Left forelimb (tissue), 1 donor: ENCODE measurements at regions not wholly inside any gene's neighbourhood (a gene's known extent, or its start where the extent isn't known, plus 50 kb on each side); places are given as distances from the start of the nearest gene placed in this dataset.
"Not testable (repeated sequence)": the region's sequence is repeated elsewhere in the genome, so short reads cannot be mapped to it uniquely, and the experiment has no call there.

Experiments
- DNase-seq: peaks from one replicate; pipeline ENCODE4 v3.0.0-alpha.2; 2018; ENCODE audit warnings: low spot score

DNA sequence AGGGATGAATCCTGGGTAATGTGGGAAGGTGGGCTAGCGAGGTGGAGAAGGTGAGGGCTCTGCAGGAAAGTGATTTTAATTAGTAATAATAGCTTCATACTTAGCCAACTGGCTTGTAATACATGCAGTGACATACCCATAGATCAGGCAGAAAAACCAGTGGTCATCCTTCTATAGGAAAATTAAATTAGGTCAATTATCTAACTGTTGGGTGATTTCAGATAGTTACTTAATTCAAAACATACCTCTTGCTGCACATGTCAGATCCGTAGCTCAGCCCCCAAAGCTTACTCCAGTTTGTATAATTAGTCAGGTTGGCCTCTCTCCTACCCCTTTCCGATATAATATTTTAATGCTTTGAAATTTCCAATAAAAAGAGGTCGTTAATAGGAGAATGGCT is 137.0 kb downstream of the TMEM114 start:
- no peak for DNase-seq

- no peak for DNase-seq
Measured at GRCh38 chr16:8452941-8453340, 137.4 kb downstream of the TMEM114 start.

DNA sequence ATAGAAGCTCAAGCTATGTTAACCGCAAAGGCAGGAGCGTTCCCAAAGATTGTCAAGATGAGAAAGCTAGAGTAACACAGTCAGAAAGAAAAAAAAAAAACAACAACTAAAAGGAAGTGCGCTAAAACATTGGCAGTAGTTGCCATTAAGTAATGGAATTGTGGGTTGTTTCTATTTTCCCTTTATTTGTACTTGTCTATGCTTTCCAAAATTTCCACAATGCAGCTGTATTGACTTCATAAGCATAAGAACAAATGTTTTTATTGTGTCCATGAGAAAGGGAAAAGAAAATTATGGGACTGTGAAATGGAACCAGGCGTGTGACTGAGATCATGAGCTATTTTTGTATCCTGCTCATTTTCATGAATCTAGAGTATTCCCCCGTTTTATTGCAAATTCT is 153.4 kb downstream of the TMEM114 start:
- no peak for DNase-seq

DNA sequence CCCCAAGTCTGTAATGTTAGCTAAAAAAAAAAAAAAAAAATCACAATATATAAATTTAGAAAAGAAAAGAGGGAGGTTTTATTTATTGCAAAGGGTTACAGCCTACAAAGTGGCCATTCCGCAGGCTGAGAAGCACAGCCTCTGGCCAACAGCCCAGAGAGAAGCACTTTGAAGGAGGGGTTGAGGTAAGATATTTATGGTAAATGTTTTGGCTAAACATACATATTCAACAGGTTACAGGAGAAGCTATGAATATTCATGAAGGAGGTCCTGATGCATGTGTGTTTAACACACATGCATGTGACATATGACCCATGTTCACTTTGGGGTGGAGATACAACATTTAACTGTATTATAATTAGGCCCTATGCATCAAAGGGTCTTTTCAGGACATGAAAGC is 158.5 kb downstream of the TMEM114 start:
- no peak for DNase-seq

DNA sequence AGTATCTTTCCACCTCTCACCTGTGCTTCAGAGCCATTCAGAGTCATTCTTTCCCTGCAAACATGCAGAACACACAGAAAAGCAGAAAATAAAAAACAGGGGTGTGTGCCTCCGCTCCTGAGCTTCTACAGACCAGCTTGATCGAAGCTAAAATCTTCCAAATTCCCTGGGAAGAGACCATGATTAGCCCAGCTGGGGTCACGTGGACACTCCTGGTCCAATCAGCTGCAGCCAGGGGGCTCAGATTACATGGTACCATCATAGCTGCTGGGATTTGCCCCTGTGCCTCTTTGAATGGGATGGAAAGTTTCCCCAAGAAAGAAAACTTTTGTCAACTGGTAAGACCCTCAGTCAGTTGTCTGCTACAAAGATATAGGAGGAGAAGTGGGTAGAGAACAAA is 159.9 kb downstream of the TMEM114 start:
- no peak for DNase-seq

DNA sequence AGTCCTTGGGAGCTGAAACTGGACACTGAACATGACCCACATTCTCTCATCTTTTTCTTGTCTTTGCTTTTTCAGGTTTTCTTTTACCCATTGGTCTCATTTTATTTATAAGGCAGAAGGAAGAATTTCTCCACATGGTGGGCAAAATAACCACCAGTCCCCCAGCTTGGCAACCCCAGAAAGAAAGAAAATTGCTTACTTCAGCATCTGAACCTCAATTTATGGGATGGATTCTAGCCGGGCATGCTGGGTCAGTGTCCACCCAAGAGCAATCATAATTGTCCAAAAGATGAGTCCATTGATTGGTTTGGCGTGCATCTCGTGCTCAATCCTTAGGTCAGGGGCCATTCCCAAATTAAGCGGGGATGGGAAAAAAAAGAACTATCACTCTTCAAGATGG is 163.7 kb downstream of the TMEM114 start:
- DNase-seq = no peak

- DNase-seq = no peak
Measured at GRCh38 chr16:8417145-8417544, 173.2 kb downstream of the TMEM114 start.

GRCh38 chr16:8408855-8409567 is 181.3 kb downstream of the TMEM114 start:
- DNase-seq = no peak

GRCh38 chr16:8407351-8407750 is 183.0 kb downstream of the TMEM114 start:
- DNase-seq = no peak

DNA sequence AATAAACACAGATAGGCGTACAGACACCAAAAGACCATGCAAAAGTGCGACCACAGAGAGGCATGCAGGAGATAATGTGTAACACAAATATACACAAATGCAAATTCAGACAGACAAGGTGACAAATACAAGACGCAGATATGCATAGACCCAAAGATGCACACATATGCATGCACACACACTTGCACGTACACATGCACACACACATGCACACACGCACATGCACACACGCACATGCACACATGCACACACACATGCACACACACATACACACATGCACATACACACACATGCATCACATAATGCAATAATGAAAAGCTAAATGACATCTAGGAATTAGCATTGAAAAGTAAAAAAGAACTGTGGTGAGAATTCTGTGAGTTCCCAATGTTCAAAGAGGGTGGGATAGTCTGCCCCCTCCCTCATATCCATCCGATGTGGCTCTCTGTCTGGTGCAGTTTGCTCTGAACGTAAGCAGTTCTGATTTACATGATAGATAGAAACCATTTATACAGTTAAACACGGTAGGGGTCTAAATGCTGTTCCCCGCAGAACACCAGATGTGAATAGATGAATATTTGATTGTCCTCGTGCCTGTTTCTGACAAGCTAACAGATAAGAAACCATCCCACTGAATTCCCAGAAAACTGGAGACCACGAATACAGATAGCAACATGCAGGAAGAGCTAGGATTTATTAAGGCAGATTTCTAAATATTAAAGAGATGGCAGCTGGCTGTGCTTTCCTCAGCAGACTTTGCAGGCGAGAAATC is 186.1 kb downstream of the TMEM114 start:
- no peak for DNase-seq

DNA sequence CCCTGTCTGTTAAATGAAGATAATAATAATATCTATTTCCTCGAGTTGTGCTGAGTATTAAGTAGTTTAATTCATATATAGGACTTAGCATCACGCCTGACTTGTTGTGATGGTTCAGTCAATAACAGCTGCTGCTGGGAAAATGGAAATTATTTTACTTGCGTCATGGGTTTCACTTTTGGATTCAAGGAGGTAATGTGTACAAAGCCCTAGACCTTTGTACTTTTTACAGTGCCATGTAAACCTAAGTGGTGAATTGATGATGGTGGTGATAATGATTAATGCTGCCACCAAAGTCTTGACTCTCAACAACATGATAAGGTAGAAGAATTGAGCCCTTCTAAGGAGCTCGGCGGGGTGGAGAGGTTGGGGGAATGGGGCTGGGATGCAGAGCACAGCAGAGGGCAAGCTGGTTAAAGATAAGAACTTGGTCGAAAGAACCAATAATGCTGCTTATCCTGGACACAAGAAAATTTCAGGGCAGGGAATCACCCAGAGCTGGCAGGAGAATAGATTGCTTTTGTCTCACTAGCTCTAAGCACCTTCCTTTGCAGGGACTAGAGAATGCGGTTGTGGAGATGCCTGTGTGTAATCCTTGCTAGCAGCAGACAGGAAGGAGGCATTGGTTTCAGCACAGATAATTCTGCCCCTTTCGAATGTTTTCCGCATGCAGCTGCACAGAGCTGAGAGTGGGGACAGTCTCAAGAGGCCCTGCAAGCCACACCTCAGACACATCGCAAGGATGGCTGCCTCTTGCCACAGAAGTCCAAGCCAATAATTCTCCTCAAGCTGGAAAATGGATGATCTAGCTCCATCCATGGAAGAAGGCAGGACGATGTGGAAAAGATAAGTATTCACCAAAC is 187.1 kb downstream of the TMEM114 start:
- no peak for DNase-seq

GRCh38 chr16:8400683-8401082 is 189.6 kb downstream of the TMEM114 start:
- DNase-seq = not testable (repeated sequence)

GRCh38 chr16:8398548-8398947 is 191.8 kb downstream of the TMEM114 start:
- DNase-seq = no peak

DNA sequence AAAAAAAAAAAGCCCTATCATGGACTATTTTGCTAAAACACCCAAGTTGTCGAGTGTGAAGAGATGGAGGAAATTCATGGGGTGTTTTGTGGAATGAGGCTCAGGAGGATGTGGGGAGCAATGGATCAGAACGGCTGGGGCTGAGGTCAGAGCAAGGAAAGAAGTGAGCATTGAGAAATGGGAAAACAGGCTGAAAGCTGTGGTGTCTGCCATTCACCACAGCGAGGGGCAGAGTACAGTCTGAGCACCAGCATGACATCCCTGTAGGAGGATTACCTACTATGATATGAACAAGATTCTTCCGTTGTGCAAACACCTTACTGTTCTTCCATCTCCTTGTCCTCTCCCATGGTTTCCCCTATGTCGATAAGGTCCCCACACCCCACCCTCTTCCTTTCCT is 193.1 kb downstream of the TMEM114 start:
- no peak for DNase-seq

DNA sequence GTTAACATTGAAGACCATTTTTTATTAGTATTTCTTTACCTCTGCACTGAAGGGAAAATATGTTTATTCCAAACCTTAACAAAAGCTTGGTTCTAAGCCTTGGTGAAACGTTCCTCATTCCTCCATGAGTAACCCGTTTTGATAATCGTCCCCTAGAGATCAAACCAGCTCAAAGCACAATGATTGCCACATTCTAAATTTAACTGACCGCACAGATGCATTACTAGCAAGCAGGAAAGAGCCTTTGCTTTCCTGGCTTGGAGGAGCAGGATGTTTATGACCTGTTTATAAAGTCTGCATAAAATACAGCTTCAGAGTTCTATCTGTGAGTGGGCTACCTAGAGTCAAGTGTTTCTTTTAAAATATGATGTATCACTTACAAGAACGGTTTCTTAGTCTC is 193.8 kb downstream of the TMEM114 start:
- DNase-seq = no peak

DNA sequence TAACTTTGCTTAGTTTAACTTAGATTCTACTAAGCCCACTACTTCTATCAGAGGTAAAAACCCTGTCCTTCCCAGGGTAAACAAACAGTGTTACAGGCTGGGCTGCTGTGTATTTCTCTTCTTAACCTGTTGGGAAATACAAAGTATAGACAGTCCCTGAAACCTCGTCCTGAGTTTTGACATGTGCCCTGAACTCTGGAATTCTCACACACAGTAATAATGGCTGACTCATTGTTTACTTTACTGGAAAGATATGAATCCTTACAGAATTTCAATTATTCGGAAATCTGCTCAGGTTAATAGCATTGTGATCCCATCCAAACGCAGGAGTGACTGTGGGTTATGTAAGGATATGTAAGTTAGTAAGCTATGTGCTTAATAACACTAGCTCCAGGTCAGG is 199.1 kb downstream of the TMEM114 start:
- no peak for DNase-seq

GRCh38 chr16:8388684-8389083 is 201.6 kb downstream of the TMEM114 start:
- no peak for DNase-seq

DNA sequence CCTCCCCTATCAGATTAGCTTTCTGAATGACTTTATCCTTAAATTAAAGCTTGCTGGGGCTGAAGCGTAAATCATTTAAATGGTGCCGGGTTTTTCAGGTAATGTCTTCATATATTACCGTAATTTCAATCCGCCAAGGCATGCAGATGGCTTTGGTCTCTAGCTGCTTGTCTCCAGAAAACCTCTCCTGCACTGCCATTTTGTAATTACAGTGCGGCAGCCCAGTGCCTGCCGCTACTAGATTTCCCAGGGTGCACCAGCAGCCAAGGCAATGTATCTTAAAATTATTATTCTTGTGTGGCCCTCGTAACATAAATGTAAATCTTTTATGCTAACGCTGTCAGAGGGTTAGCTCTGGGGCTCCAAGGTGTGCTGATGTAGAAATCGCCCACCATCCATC is 208.5 kb downstream of the TMEM114 start:
- DNase-seq = no peak

DNA sequence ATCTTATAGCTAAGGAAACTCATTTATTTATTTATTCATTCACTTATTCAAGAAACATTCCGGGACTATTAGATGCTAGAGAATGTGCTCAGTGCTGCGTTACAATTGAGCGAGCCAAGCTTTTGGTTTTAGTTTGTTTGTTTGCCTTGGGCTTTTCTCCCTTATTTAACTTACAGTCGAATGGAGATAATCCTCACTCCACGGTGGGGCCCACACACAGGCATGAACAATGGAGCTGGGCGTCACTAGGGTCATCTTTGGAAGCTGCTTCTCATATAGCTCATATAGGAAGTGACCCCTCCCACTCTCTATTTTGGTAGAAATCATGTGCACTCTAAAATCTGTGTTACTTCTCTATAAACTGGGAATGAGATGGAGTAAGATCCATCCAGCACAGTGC is 210.0 kb downstream of the TMEM114 start:
- no peak for DNase-seq

- DNase-seq = no peak
Measured at GRCh38 chr16:8377864-8378263, 212.4 kb downstream of the TMEM114 start.

- no peak for DNase-seq
Measured at GRCh38 chr16:8376858-8377257, 213.5 kb downstream of the TMEM114 start.

GRCh38 chr16:8376430-8376829 is 213.9 kb downstream of the TMEM114 start:
- no peak for DNase-seq

DNA sequence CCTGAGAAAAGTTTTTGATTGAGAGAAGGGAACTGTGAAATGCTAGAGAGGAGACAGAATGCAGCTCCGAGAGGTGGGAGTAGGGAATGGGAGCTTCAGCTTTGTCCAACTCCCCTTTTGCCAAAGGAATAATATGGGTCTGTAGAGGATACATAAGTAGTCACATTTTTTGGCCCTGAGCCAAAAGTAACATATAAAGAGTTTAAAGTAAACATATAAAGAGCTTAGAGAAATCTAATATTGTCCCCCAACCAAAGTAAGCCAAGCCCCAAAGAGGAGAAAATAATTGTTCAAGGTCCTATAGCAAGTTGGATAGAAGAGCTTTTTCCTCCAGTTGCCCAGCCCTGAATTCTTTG is 215.1 kb downstream of the TMEM114 start:
- DNase-seq = no peak
